Endothelial cell of umbilical vein (primary cell): ENCODE measurements at regions not wholly inside any gene's neighbourhood (a gene's known extent, or its start where the extent isn't known, plus 50 kb on each side); places are given as distances from the start of the nearest gene placed in this dataset.
A peak's percentile ranks its signal among the peaks of the same experiment; 100 is the strongest.

Source experiments
- CTCF ChIP-seq, 2 donors: IDR thresholded peaks; 1 replicate in 1 of 2; 2 replicates in 1 of 2; pipeline ENCODE4 v1.5.1; 2011; ENCODE audit warnings: low read length in 2 of 2, mild to moderate bottlenecking in 2 of 2, moderate library complexity in 2 of 2, control low read depth in 1 of 2, inconsistent platforms in 1 of 2, low read depth in 1 of 2; ENCODE audit not compliant: insufficient read depth in 1 of 2; ENCODE audit errors: extremely low read depth in 1 of 2
- POLR2A ChIP-seq: IDR thresholded peaks from 2 replicates; pipeline ENCODE4 v1.6.1; 2012; ENCODE audit warnings: low read depth, mild to moderate bottlenecking, control low read depth, low read length
- POLR2AphosphoS5 ChIP-seq: IDR thresholded peaks from 2 replicates; pipeline ENCODE4 v1.6.1; 2012; ENCODE audit warnings: low read depth, mild to moderate bottlenecking, control low read depth, low read length, moderate library complexity; ENCODE audit not compliant: insufficient read depth

- TF ChIP-seq POLR2A (no peak), CTCF (IDR thresholded peaks at IDR 0.05; ENCODE audit: extremely low read depth in 1 of 2, insufficient read depth in 1 of 2, low read depth in 1 of 2, low read length in 2 of 2) (no peak), POLR2AphosphoS5 (peak; percentile 16)
Measured at GRCh38 chr1:187847531-187847930, 1018.8 kb downstream of the PLA2G4A start.
